ENCODE measurements at regions not wholly inside any gene's neighbourhood (a gene's known extent, or its start where the extent isn't known, plus 50 kb on each side); places are given as distances from the start of the nearest gene placed in this dataset.
"Not testable (repeated sequence)": the region's sequence is repeated elsewhere in the genome, so short reads cannot be mapped to it uniquely, and the experiment has no call there.

DNA sequence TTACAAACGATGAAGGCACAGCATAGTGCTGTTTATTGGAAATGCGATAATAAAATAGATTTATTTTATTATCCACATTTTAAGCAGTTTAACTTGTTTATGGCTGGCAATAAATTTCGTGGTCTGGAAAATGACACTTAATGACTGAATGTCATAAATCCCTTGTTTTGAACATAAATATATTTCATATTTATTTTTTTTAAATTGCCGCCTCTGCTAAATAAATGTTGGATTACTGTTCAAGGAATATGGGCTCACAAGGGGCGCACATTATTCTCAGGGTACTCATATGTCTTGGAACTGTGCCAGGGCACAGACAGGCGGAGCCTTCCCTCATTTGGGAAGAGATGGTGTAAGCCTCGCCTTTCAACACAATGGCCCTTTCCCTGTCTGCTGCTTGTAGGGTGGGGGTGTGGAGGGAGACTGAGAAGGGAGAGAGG lies 134.3 kb downstream of the PXDC1 start:
- DNase-seq = no peak

DNA sequence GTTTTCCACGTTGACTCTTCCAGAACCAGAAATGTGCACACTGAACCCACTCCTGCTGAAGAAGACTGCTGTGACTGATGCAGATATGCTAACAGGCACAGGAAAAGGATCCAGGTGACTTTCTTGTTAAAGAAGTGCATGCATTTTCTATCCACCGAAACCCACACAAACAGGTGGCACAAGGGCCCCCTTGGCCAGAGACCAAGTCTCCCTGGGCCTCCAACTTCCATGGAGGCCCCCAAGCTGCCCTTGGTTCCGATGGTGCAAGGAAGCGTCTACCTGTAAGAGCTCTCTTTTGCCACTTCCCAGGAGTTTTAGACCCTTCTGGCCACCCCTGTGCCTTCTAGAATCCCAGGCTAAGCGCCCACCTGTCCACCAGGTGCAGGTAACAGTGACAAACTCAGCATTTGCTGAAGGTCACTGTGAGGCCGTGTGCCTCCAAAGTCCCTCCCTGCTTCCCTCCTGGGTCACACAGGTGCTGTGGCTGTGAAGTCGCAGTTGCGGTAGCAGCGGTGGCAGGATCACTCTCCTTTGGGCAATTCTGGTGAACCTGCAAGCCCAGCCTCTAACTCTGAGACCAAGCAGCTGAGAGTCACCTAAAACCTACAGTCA lies 134.8 kb downstream of the PXDC1 start:
- no peak for TF ChIP-seq EZH2 (IDR thresholded peaks at IDR 0.05; ENCODE audit: insufficient read depth, poor library complexity, severe bottlenecking)
- TF ChIP-seq EZH2phosphoT487 (IDR thresholded peaks at IDR 0.05; ENCODE audit: insufficient read depth, low read depth) = no peak
- Histone ChIP-seq H3F3A (ENCODE audit: insufficient read depth) (peaks cover 18% of the 10 kb centered on the region), H3K27me3 (replicated peaks; ENCODE audit: insufficient read depth) (no peaks in the 10 kb centered on the region)

More for the DNA sequence above, 134.3 kb downstream of the PXDC1 start:
- no peaks in the 10 kb centered on the region for H3K27me3 ChIP-seq (replicated peaks; ENCODE audit: insufficient read depth)
- TF ChIP-seq EZH2phosphoT487 (IDR thresholded peaks at IDR 0.05; ENCODE audit: insufficient read depth, low read depth) (no peak), EZH2 (IDR thresholded peaks at IDR 0.05; ENCODE audit: insufficient read depth, poor library complexity, severe bottlenecking) (no peak)
- no peaks in the 10 kb centered on the region for H3K9me2 ChIP-seq (ENCODE audit: insufficient read depth)
- H3K36me3 ChIP-seq (ENCODE audit: low read depth) = no peaks in the 10 kb centered on the region
- H3K27ac ChIP-seq = no peak overlapping the region
- H2AFZ ChIP-seq = no peak overlapping the region
- in situ Hi-C loops (cut with MboI) = no loop called here
- H3K79me2 ChIP-seq (ENCODE audit: insufficient read depth) = no peaks in the 10 kb centered on the region
- H3K4me2 ChIP-seq (ENCODE audit: unreplicated experiment) = no peak overlapping the region
- H3K4me1 ChIP-seq (ENCODE audit: insufficient read depth) = peaks cover 10% of the 10 kb centered on the region
- peaks cover 13% of the 10 kb centered on the region for H3F3A ChIP-seq (ENCODE audit: insufficient read depth)
- 39 to 47% methylated on average over 7 of the region's 7 CpGs for WGBS, 2 experiments (ENCODE audit: low coverage in 1 of 2, low lambda C conversion rate in 2 of 2, missing lambda C conversion rate in 2 of 2)
- no peaks in the 10 kb centered on the region for H4K20me1 ChIP-seq (ENCODE audit: insufficient read depth)
- H3K4me3 ChIP-seq = no peak overlapping the region
- no peaks in the 10 kb centered on the region for H3K9me3 ChIP-seq (ENCODE audit: low read depth)
- H3K9ac ChIP-seq = no peak overlapping the region

DNA sequence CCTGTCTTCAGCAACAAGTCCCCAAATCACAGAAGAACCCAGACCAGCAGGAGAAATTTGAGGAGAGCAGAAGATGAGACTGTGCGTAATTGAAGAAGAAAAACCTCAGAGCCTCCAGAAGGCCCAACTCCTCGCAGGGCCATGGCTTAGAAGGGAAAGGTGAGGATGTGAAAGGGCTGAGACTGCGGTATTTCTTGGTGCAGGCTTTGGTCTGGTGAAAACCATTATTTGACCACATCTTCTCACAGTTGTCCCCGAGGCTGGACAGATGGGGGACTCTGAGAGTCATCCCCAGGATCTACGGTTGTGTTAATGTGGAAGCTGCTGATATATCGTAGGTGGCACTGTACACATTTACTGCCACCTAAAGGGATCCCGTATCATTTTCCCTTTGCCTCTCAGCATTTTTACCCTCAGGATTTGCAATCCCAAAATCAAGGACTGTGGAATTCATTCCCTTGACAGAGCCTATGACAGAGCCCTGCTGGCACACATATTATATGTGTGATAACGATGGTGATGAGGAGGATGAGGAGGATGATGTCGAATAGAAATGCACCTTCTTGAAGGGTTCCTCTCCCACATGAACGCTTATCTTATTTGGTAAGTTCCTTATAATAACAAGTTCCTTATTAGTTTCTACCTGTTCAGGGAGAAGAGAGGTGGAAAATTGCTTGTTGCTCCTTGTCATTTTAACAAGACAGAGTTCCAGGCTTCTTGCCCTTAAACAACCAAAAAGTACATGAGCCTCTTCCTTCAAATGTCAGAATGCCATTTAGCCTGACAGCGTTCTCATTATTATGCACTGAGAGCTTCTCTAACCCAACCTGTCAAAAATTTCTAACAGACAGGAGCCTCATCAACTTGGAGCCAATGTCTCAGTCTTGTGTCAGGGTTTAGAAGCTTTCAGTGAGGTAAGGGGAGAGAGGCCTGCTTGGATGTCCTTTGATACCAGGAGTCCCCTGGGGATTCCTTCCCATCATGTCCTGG lies 135.8 kb downstream of the PXDC1 start:
- Histone ChIP-seq H3K36me3 (ENCODE audit: low read depth) (no peaks in the 10 kb centered on the region), H3K79me2 (ENCODE audit: insufficient read depth) (no peaks in the 10 kb centered on the region), H4K20me1 (ENCODE audit: insufficient read depth) (no peaks in the 10 kb centered on the region), H3K9me2 (ENCODE audit: insufficient read depth) (no peaks in the 10 kb centered on the region), H3K9me3 (ENCODE audit: low read depth) (no peaks in the 10 kb centered on the region), H3F3A (ENCODE audit: insufficient read depth) (peaks cover 22% of the 10 kb centered on the region), H3K27ac (no peak overlapping the region), H3K9ac (no peak overlapping the region), H3K4me3 (no peak overlapping the region), H3K4me2 (ENCODE audit: unreplicated experiment) (no peak overlapping the region), H3K4me1 (ENCODE audit: insufficient read depth) (peaks cover 18% of the 10 kb centered on the region), H3K27me3 (replicated peaks; ENCODE audit: insufficient read depth) (no peaks in the 10 kb centered on the region), H2AFZ (no peak overlapping the region)
- in situ Hi-C loops (cut with MboI) = no loop called here
- TF ChIP-seq EZH2 (IDR thresholded peaks at IDR 0.05; ENCODE audit: insufficient read depth, poor library complexity, severe bottlenecking) (no peak), EZH2phosphoT487 (IDR thresholded peaks at IDR 0.05; ENCODE audit: insufficient read depth, low read depth) (no peak)
- DNase-seq = no peak
- 92 to 95% methylated on average over 11 of the region's 11 CpGs for WGBS, 2 experiments (ENCODE audit: low coverage in 1 of 2, low lambda C conversion rate in 2 of 2, missing lambda C conversion rate in 2 of 2)

More for the DNA sequence above, 134.8 kb downstream of the PXDC1 start:
- Histone ChIP-seq H3K9ac (no peak overlapping the region), H3K79me2 (ENCODE audit: insufficient read depth) (no peaks in the 10 kb centered on the region), H2AFZ (no peak overlapping the region), H4K20me1 (ENCODE audit: insufficient read depth) (no peaks in the 10 kb centered on the region), H3K4me3 (no peak overlapping the region), H3K27ac (no peak overlapping the region), H3K9me2 (ENCODE audit: insufficient read depth) (no peaks in the 10 kb centered on the region), H3K9me3 (ENCODE audit: low read depth) (no peaks in the 10 kb centered on the region), H3K4me1 (ENCODE audit: insufficient read depth) (peaks cover 15% of the 10 kb centered on the region), H3K4me2 (ENCODE audit: unreplicated experiment) (no peak overlapping the region), H3K36me3 (ENCODE audit: low read depth) (no peaks in the 10 kb centered on the region)
- WGBS, 2 experiments (ENCODE audit: low coverage in 1 of 2, low lambda C conversion rate in 2 of 2, missing lambda C conversion rate in 2 of 2) = 88% methylated on average over 9 of the region's 9 CpGs
- in situ Hi-C loops (cut with MboI) = no loop called here
- no peak for DNase-seq

DNA sequence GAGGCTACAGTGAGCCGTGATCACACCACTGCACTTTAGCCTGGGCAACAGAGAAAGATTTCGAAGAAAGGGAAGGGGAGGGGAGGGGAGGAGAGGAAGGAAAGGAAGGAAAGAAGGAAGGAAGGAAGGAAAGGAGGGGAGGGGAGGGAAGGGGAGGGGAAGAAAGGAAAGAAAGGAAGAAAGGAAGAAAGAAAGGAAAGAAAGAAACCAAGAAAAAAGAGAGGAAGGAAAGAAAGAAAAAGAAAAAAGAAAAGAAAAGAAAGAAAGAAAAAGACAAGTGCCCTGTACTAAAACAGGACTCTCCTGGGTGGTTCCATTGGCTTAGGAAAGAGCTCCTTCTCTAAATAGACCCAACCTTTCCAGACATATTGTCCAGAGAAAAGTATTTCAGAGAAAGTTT lies 136.6 kb downstream of the PXDC1 start:
- no peak for DNase-seq
- no peaks in the 10 kb centered on the region for H4K20me1 ChIP-seq (ENCODE audit: insufficient read depth)
- no peaks in the 10 kb centered on the region for H3K9me2 ChIP-seq (ENCODE audit: insufficient read depth)
- 80 to 96% methylated on average over 2 of the region's 2 CpGs for WGBS, 2 experiments (ENCODE audit: low coverage in 1 of 2, low lambda C conversion rate in 2 of 2, missing lambda C conversion rate in 2 of 2)
- in situ Hi-C loops (cut with MboI) = no loop called here
- H3K36me3 ChIP-seq (ENCODE audit: low read depth) = no peaks in the 10 kb centered on the region
- TF ChIP-seq EZH2 (IDR thresholded peaks at IDR 0.05; ENCODE audit: insufficient read depth, poor library complexity, severe bottlenecking) (no peak), EZH2phosphoT487 (IDR thresholded peaks at IDR 0.05; ENCODE audit: insufficient read depth, low read depth) (no peak)
- no peak overlapping the region for H2AFZ ChIP-seq
- no peaks in the 10 kb centered on the region for H3K9me3 ChIP-seq (ENCODE audit: low read depth)
- H3K4me2 ChIP-seq (ENCODE audit: unreplicated experiment) = no peak overlapping the region
- H3K79me2 ChIP-seq (ENCODE audit: insufficient read depth) = no peaks in the 10 kb centered on the region
- H3F3A ChIP-seq (ENCODE audit: insufficient read depth) = peaks cover 22% of the 10 kb centered on the region
- H3K27me3 ChIP-seq (replicated peaks; ENCODE audit: insufficient read depth) = no peaks in the 10 kb centered on the region
- no peak overlapping the region for H3K4me3 ChIP-seq
- H3K27ac ChIP-seq = no peak overlapping the region
- no peak overlapping the region for H3K9ac ChIP-seq
- peaks cover 18% of the 10 kb centered on the region for H3K4me1 ChIP-seq (ENCODE audit: insufficient read depth)

DNA sequence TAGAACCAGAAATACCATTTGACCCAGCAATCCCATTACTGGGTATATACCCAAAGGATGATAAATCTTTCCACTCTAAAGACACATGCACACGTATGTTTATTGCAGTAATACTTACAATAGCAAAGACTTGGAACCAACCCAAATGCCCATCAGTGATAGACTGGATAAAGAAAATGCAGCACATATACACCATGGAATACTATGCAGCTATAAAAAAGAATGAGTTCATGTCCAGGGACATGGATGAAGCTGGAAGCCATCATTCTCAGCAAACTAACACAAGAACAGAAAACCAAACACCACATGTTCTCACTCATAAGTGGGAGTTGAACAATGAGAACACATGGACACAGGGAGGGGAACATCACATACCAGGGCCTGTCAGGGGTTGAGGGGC lies 137.9 kb downstream of the PXDC1 start:
- Histone ChIP-seq H3F3A (ENCODE audit: insufficient read depth) (peaks cover 22% of the 10 kb centered on the region), H3K4me1 (ENCODE audit: insufficient read depth) (peaks cover 18% of the 10 kb centered on the region)
- H3K9me3 ChIP-seq (ENCODE audit: low read depth); H4K20me1 ChIP-seq (ENCODE audit: insufficient read depth); DNase-seq; H3K79me2 ChIP-seq (ENCODE audit: insufficient read depth); H3K36me3 ChIP-seq (ENCODE audit: low read depth); H3K9ac ChIP-seq; H3K4me3 ChIP-seq; H3K27me3 ChIP-seq (replicated peaks; ENCODE audit: insufficient read depth); in situ Hi-C loops (cut with MboI); H2AFZ ChIP-seq; H3K27ac ChIP-seq; H3K4me2 ChIP-seq (ENCODE audit: unreplicated experiment); H3K9me2 ChIP-seq (ENCODE audit: insufficient read depth): not testable (repeated sequence)
- WGBS, 2 experiments (ENCODE audit: low coverage in 1 of 2, low lambda C conversion rate in 2 of 2, missing lambda C conversion rate in 2 of 2) = 97 to 100% methylated on average over 1 of the region's 1 CpG

Measured in GM23248 (cell line).